Smooth muscle cell (in vitro differentiated cells): ENCODE measurements at regions not wholly inside any gene's neighbourhood (a gene's known extent, or its start where the extent isn't known, plus 50 kb on each side); places are given as distances from the start of the nearest gene placed in this dataset.

Source experiments
- DNase-seq: peaks from one replicate; lab custom pipeline; 2025; ENCODE audit not compliant: unreplicated experiment; lab: John Stamatoyannopoulos, UW
- H2AFZ ChIP-seq: fragments of 200-600 bp; sonication (generic); 2 replicates; pipeline ENCODE4 v1.6.0; 2016; ENCODE audit warnings: antibody characterized with exemption, low read depth, mild to moderate bottlenecking
- H3F3A ChIP-seq: fragments of 200-600 bp; sonication (generic); 2 replicates; pipeline ENCODE4 v1.6.0; 2017; ENCODE audit warnings: antibody characterized with exemption, low read depth
- H3K27ac ChIP-seq: fragments of 200-600 bp; sonication (generic); 2 replicates; pipeline ENCODE4 v1.5.1; 2016; ENCODE audit warnings: low read depth, mild to moderate bottlenecking
- H3K27me3 ChIP-seq: fragments of 200-600 bp; sonication (generic); 2 replicates; pipeline ENCODE4 v1.6.1; 2016; ENCODE audit warnings: low read depth, mild to moderate bottlenecking
- H3K36me3 ChIP-seq: fragments of 200-600 bp; sonication (generic); 2 replicates; pipeline ENCODE4 v1.5.1; 2016; ENCODE audit warnings: low read depth
- H3K4me1 ChIP-seq: fragments of 200-600 bp; sonication (generic); 2 replicates; pipeline ENCODE4 v1.5.1; 2016; ENCODE audit warnings: low read depth
- H3K4me2 ChIP-seq: fragments of 200-600 bp; sonication (generic); 2 replicates; pipeline ENCODE4 v1.6.0; 2016; ENCODE audit warnings: mild to moderate bottlenecking
- H3K4me3 ChIP-seq: fragments of 200-600 bp; sonication (generic); 2 replicates; pipeline ENCODE4 v1.5.1; 2016; ENCODE audit warnings: mild to moderate bottlenecking
- H3K79me2 ChIP-seq: fragments of 200-600 bp; sonication (generic); 2 replicates; pipeline ENCODE4 v1.6.0; 2016; ENCODE audit warnings: low read depth, mild to moderate bottlenecking
- H3K9ac ChIP-seq: fragments of 200-600 bp; sonication (generic); 2 replicates; pipeline ENCODE4 v1.6.0; 2016; ENCODE audit warnings: low read depth
- H3K9me3 ChIP-seq: fragments of 200-600 bp; sonication (generic); replicated peaks from 2 replicates; pipeline ENCODE4 v1.5.1; 2016; ENCODE audit warnings: low read depth
- H4K20me1 ChIP-seq: fragments of 200-600 bp; sonication (generic); 2 replicates; pipeline ENCODE4 v1.6.0; 2016; ENCODE audit warnings: low read depth
- CTCF ChIP-seq: fragments of 200-600 bp; sonication (generic); IDR thresholded peaks from 2 replicates; pipeline ENCODE4 v1.5.1; 2017; ENCODE audit warnings: borderline replicate concordance, mild to moderate bottlenecking, antibody characterized with exemption; ENCODE audit not compliant: insufficient read depth, poor library complexity, severe bottlenecking
- WGBS: methylation state at CpG from one replicate; pipeline ENCODE4 v1.1.7; 2016; ENCODE audit warnings: low lambda C conversion rate; 5-methylcytosine and 5-hydroxymethylcytosine counted together

GRCh38 chr1:38293567-38293966 is 247.0 kb upstream of the POU3F1 start:
- Histone ChIP-seq H3K79me2 (no peaks in the 10 kb centered on the region), H3K9ac (no peak overlapping the region), H3K4me3 (no peak overlapping the region), H3K4me1 (peaks cover 10% of the 10 kb centered on the region), H3K27ac (no peak overlapping the region), H3K9me3 (no peaks in the 10 kb centered on the region), H2AFZ (no peak overlapping the region), H3K36me3 (no peaks in the 10 kb centered on the region), H4K20me1 (no peaks in the 10 kb centered on the region), H3F3A (no peaks in the 10 kb centered on the region), H3K4me2 (no peak overlapping the region), H3K27me3 (peaks cover 19% of the 10 kb centered on the region)
- WGBS: 77% methylated on average over 4 of the region's 4 CpGs
- no peak for TF ChIP-seq CTCF
- DNase-seq: no peak

GRCh38 chr1:38292969-38293368 is 246.4 kb upstream of the POU3F1 start:
- Histone ChIP-seq H3F3A (no peaks in the 10 kb centered on the region), H3K27ac (no peak overlapping the region), H3K9ac (no peak overlapping the region), H3K79me2 (no peaks in the 10 kb centered on the region), H3K4me1 (peaks cover 16% of the 10 kb centered on the region), H3K27me3 (peaks cover 19% of the 10 kb centered on the region), H3K4me3 (no peak overlapping the region), H2AFZ (no peak overlapping the region), H3K36me3 (no peaks in the 10 kb centered on the region), H4K20me1 (no peaks in the 10 kb centered on the region), H3K4me2 (no peak overlapping the region), H3K9me3 (no peaks in the 10 kb centered on the region)
- no peak for DNase-seq
- no peak for TF ChIP-seq CTCF
- 90% methylated on average over 3 of the region's 3 CpGs for WGBS

GRCh38 chr1:38291906-38292521 is 245.4 kb upstream of the POU3F1 start:
- H3K36me3 ChIP-seq: no peaks in the 10 kb centered on the region
- no peaks in the 10 kb centered on the region for H3F3A ChIP-seq
- H4K20me1 ChIP-seq: no peaks in the 10 kb centered on the region
- DNase-seq: no peak
- peak overlapping the region; percentile 75 for H3K4me2 ChIP-seq
- no peak for TF ChIP-seq CTCF
- H3K4me1 ChIP-seq: peaks cover 25% of the 10 kb centered on the region
- no peak overlapping the region for H3K9ac ChIP-seq
- H3K27me3 ChIP-seq: peaks cover 18% of the 10 kb centered on the region
- H3K27ac ChIP-seq: no peak overlapping the region
- peak overlapping the region; percentile 80 for H2AFZ ChIP-seq
- no peaks in the 10 kb centered on the region for H3K9me3 ChIP-seq
- no peaks in the 10 kb centered on the region for H3K79me2 ChIP-seq
- peak overlapping the region; percentile 28 for H3K4me3 ChIP-seq
- 34% methylated on average over 26 of the region's 26 CpGs for WGBS

GRCh38 chr1:38291336-38291735 is 244.7 kb upstream of the POU3F1 start:
- Histone ChIP-seq H3K27me3 (peaks cover 12% of the 10 kb centered on the region), H3K27ac (no peak overlapping the region), H3K4me3 (no peak overlapping the region), H4K20me1 (no peaks in the 10 kb centered on the region), H3K79me2 (no peaks in the 10 kb centered on the region), H3K4me1 (peaks cover 32% of the 10 kb centered on the region), H3F3A (no peaks in the 10 kb centered on the region), H3K9ac (no peak overlapping the region), H3K9me3 (no peaks in the 10 kb centered on the region), H3K36me3 (no peaks in the 10 kb centered on the region), H2AFZ (no peak overlapping the region), H3K4me2 (no peak overlapping the region)
- 62% methylated on average over 3 of the region's 3 CpGs for WGBS
- TF ChIP-seq CTCF: no peak
- DNase-seq: no peak
